ENCODE measurements at regions not wholly inside any gene's neighbourhood (a gene's known extent, or its start where the extent isn't known, plus 50 kb on each side); places are given as distances from the start of the nearest gene placed in this dataset.

GRCh38 chr10:118968482-118968881 lies 61.0 kb upstream of the NANOS1 start:
- intact Hi-C loops (cut with DNase I) = no loop called here
- Histone ChIP-seq H3K36me3 (replicated peaks in 1 of 2) (no peaks in the 10 kb centered on the region), H3K27me3 (no peaks in the 10 kb centered on the region), H3K4me1 (replicated peaks in 1 of 2) (peaks cover 0 to 12% of the 10 kb centered on the region in 2 donors), H3K27ac (no peak overlapping the region), H3K4me3 (no peak overlapping the region), H3K9me3 (replicated peaks in 1 of 3) (no peaks in the 10 kb centered on the region)
- peak in 2 of 7 donors; percentile 5 to 25 for DNase-seq
- no peak for TF ChIP-seq POLR2A (IDR thresholded peaks at IDR 0.05)
- TF ChIP-seq, protein P1, sequence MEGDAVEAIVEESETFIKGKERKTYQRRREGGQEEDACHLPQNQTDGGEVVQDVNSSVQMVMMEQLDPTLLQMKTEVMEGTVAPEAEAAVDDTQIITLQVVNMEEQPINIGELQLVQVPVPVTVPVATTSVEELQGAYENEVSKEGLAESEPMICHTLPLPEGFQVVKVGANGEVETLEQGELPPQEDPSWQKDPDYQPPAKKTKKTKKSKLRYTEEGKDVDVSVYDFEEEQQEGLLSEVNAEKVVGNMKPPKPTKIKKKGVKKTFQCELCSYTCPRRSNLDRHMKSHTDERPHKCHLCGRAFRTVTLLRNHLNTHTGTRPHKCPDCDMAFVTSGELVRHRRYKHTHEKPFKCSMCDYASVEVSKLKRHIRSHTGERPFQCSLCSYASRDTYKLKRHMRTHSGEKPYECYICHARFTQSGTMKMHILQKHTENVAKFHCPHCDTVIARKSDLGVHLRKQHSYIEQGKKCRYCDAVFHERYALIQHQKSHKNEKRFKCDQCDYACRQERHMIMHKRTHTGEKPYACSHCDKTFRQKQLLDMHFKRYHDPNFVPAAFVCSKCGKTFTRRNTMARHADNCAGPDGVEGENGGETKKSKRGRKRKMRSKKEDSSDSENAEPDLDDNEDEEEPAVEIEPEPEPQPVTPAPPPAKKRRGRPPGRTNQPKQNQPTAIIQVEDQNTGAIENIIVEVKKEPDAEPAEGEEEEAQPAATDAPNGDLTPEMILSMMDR (IDR thresholded peaks at IDR 0.05) = no peak
- WGBS, 4 donors = 78 to 90% (median 84%) methylated on average over 2 to 11 of the region's 11 CpGs

GRCh38 chr10:118969014-118969413 lies 60.5 kb upstream of the NANOS1 start:
- H3K9me3 ChIP-seq (replicated peaks in 1 of 3) = peaks cover 0 to 3% (median 0%) of the 10 kb centered on the region in 3 donors
- no peak overlapping the region for H3K4me3 ChIP-seq
- no peaks in the 10 kb centered on the region for H3K36me3 ChIP-seq (replicated peaks in 1 of 2)
- H3K27me3 ChIP-seq = no peaks in the 10 kb centered on the region
- no peak for DNase-seq
- H3K4me1 ChIP-seq (replicated peaks in 1 of 2) = peaks cover 0 to 12% of the 10 kb centered on the region in 2 donors
- no peak for TF ChIP-seq POLR2A (IDR thresholded peaks at IDR 0.05)
- TF ChIP-seq, protein P1 (IDR thresholded peaks at IDR 0.05) = no peak
- H3K27ac ChIP-seq = no peak overlapping the region
- 79 to 94% (median 92%) methylated on average over 5 of the region's 5 CpGs for WGBS, 4 donors
- intact Hi-C loops (cut with DNase I) = no loop called here

DNA sequence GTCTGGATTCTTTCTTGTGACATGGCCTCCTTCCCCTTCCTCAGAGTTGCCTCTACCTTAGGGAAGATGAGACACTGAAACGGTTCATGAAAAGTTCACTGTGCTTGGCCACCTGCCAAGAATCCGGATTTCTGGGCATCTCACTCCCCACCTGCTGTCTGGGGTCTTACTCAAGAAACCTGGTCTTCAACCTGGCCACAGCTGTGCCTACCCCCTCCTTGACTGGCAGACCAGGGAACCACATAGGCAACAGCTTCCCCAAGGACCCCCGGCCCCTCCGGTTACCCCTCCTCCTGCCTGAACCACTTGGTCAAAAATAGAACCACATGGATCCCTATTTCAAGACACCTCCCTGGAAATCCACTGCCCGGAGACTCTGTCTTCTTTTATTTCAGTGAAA lies 58.7 kb upstream of the NANOS1 start:
- peak in 3 of 7 donors; percentile 9 to 52 (median 23) for DNase-seq
- peaks cover 0 to 4% (median 0%) of the 10 kb centered on the region in 3 donors for H3K9me3 ChIP-seq (replicated peaks in 1 of 3)
- 54 to 61% (median 58%) methylated on average over 5 of the region's 5 CpGs for WGBS, 4 donors
- intact Hi-C loops (cut with DNase I) = no loop called here
- peaks cover 0 to 10% of the 10 kb centered on the region in 2 donors for H3K4me1 ChIP-seq (replicated peaks in 1 of 2)
- H3K4me3 ChIP-seq = no peak overlapping the region
- H3K36me3 ChIP-seq (replicated peaks in 1 of 2) = no peaks in the 10 kb centered on the region
- H3K27me3 ChIP-seq = no peaks in the 10 kb centered on the region
- H3K27ac ChIP-seq = no peak overlapping the region
- TF ChIP-seq, protein P1 (IDR thresholded peaks at IDR 0.05) = no peak
- TF ChIP-seq POLR2A (IDR thresholded peaks at IDR 0.05) = no peak

DNA sequence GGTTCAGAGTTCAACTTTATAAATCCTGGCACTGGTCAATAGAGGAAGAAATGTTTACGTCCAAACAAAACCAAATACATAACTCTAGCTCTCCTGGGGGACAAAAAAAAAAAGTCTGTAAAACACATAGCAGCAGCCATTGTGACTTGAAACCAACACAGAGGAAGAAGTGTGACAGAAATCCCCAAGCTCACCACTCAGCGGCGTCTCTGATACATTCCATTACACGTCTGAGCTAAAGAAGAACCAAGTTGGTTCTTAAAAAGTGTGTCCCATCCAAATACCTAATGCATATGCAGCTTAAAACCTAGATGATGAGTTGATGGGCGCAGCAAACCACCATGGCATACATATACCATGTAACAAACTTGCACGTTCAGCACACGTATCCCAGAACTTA lies 58.3 kb upstream of the NANOS1 start:
- H3K36me3 ChIP-seq (replicated peaks in 1 of 2) = no peaks in the 10 kb centered on the region
- H3K27me3 ChIP-seq = no peaks in the 10 kb centered on the region
- 86 to 88% (median 87%) methylated on average over 7 of the region's 7 CpGs for WGBS, 4 donors
- intact Hi-C loops (cut with DNase I) = no loop called here
- peaks cover 0 to 4% (median 0%) of the 10 kb centered on the region in 3 donors for H3K9me3 ChIP-seq (replicated peaks in 1 of 3)
- H3K27ac ChIP-seq = no peak overlapping the region
- DNase-seq = peak in 2 of 7 donors; percentile 1 to 30
- no peak overlapping the region for H3K4me3 ChIP-seq
- H3K4me1 ChIP-seq (replicated peaks in 1 of 2) = peaks cover 0 to 7% of the 10 kb centered on the region in 2 donors
- TF ChIP-seq, protein P1 (IDR thresholded peaks at IDR 0.05) = no peak
- no peak for TF ChIP-seq POLR2A (IDR thresholded peaks at IDR 0.05)

Data from adrenal gland (tissue), 9 donors.